ENCODE measurements at regions not wholly inside any gene's neighbourhood (a gene's known extent, or its start where the extent isn't known, plus 50 kb on each side); places are given as distances from the start of the nearest gene placed in this dataset.

- Histone ChIP-seq H3K9me3 (ENCODE audit: control extremely low read depth in 1 of 3, control insufficient read depth in 2 of 3, insufficient read depth in 1 of 3, low read length in 2 of 3) (peaks cover 0 to 2% (median 0%) of the 10 kb centered on the region in 3 donors), H2AFZ (ENCODE audit: insufficient read depth, low read depth, low read length, poor library complexity, severe bottlenecking) (no peak overlapping the region), H3K79me2 (ENCODE audit: control insufficient read depth, insufficient read depth, low read length) (no peaks in the 10 kb centered on the region), H3K27ac (ENCODE audit: low read length in 2 of 2) (no peak overlapping the region), H4K20me1 (ENCODE audit: control insufficient read depth, insufficient read depth, low read length, poor library complexity, severe bottlenecking) (no peaks in the 10 kb centered on the region), H3K27me3 (replicated peaks in 1 of 4; ENCODE audit: control extremely low read depth in 1 of 4, control insufficient read depth in 3 of 4, insufficient read depth in 4 of 4, low read length in 3 of 4) (no peaks in the 10 kb centered on the region), H3K4me1 (ENCODE audit: control insufficient read depth in 2 of 2, insufficient read depth in 2 of 2, low read length in 2 of 2) (no peaks in the 10 kb centered on the region), H3K4me2 (replicated peaks; ENCODE audit: low read depth, low read length, poor library complexity, severe bottlenecking) (no peak overlapping the region), H3K36me3 (replicated peaks in 1 of 2; ENCODE audit: control extremely low read depth in 1 of 2, control insufficient read depth in 1 of 2, extremely low read depth in 1 of 2, insufficient read depth in 2 of 2, low read length in 1 of 2) (no peaks in the 10 kb centered on the region), H3K4me3 (ENCODE audit: control extremely low read depth in 1 of 5, extremely low read depth in 1 of 5, insufficient read depth in 1 of 5, low read depth in 2 of 5, low read length in 4 of 5) (no peak overlapping the region), H3K9ac (ENCODE audit: low read length) (no peak overlapping the region)
- intact Hi-C loops (cut with micrococcal nuclease) = no loop called here
- ChIA-PET POLR2A (no interaction called here), CTCF (no interaction called here)
- no peak for TF ChIP-seq CTCF (IDR thresholded peaks at IDR 0.05)
- no peak for TF ChIP-seq EZH2 (IDR thresholded peaks at IDR 0.05; ENCODE audit: borderline replicate concordance, insufficient read depth, low read depth, low read length, poor library complexity, severe bottlenecking)
- Mint-ChIP-seq H3K4me3 (no peak overlapping the region), H3K27me3 (no peaks in the 10 kb centered on the region), H3K27ac (no peak overlapping the region), H3K4me1 (no peaks in the 10 kb centered on the region), H3K9me3 (ENCODE audit: insufficient read depth) (no peaks in the 10 kb centered on the region)
- ATAC-seq (ENCODE audit: low read depth) = no peak
- DNase-seq = no peak
These were observed 696.7 kb downstream of the SQOR start for GRCh38 chr15:46331546-46331945.

GRCh38 chr15:46343196-46343935 is 708.5 kb downstream of the SQOR start:
- H3K9ac ChIP-seq (ENCODE audit: low read length) = no peak overlapping the region
- intact Hi-C loops (cut with micrococcal nuclease) = no loop called here

More at GRCh38 chr15:46343196-46343935, 708.5 kb downstream of the SQOR start:
- H3K36me3 ChIP-seq (replicated peaks in 1 of 2; ENCODE audit: control extremely low read depth in 1 of 2, control insufficient read depth in 1 of 2, extremely low read depth in 1 of 2, insufficient read depth in 2 of 2, low read length in 1 of 2) = no peaks in the 10 kb centered on the region
- no peaks in the 10 kb centered on the region for H3K27me3 ChIP-seq (replicated peaks in 1 of 4; ENCODE audit: control extremely low read depth in 1 of 4, control insufficient read depth in 3 of 4, insufficient read depth in 4 of 4, low read length in 3 of 4)
- H3K27me3 Mint-ChIP-seq = no peaks in the 10 kb centered on the region
- DNase-seq = no peak
- ChIA-PET CTCF (no interaction called here), POLR2A (no interaction called here)
- no peak for TF ChIP-seq EZH2 (IDR thresholded peaks at IDR 0.05; ENCODE audit: borderline replicate concordance, insufficient read depth, low read depth, low read length, poor library complexity, severe bottlenecking)
- no peak for TF ChIP-seq CTCF (IDR thresholded peaks at IDR 0.05)
- H4K20me1 ChIP-seq (ENCODE audit: control insufficient read depth, insufficient read depth, low read length, poor library complexity, severe bottlenecking) = no peaks in the 10 kb centered on the region
- no peak overlapping the region for H3K27ac Mint-ChIP-seq
- 62% methylated on average over 6 of the region's 7 CpGs for WGBS (ENCODE audit: insufficient coverage)
- H3K9me3 ChIP-seq (ENCODE audit: control extremely low read depth in 1 of 3, control insufficient read depth in 2 of 3, insufficient read depth in 1 of 3, low read length in 2 of 3) = no peaks in the 10 kb centered on the region
- no peak overlapping the region for H3K4me2 ChIP-seq (replicated peaks; ENCODE audit: low read depth, low read length, poor library complexity, severe bottlenecking)
- ATAC-seq (ENCODE audit: low read depth) = no peak
- H3K4me1 ChIP-seq (ENCODE audit: control insufficient read depth in 2 of 2, insufficient read depth in 2 of 2, low read length in 2 of 2) = no peaks in the 10 kb centered on the region
- no peak overlapping the region for H3K4me3 Mint-ChIP-seq
- H2AFZ ChIP-seq (ENCODE audit: insufficient read depth, low read depth, low read length, poor library complexity, severe bottlenecking) = no peak overlapping the region
- no peaks in the 10 kb centered on the region for H3K79me2 ChIP-seq (ENCODE audit: control insufficient read depth, insufficient read depth, low read length)
- no peaks in the 10 kb centered on the region for H3K4me1 Mint-ChIP-seq
- no peak overlapping the region for H3K4me3 ChIP-seq (ENCODE audit: control extremely low read depth in 1 of 5, extremely low read depth in 1 of 5, insufficient read depth in 1 of 5, low read depth in 2 of 5, low read length in 4 of 5)
- H3K27ac ChIP-seq (ENCODE audit: low read length in 2 of 2) = no peak overlapping the region
- H3K9me3 Mint-ChIP-seq (ENCODE audit: insufficient read depth) = peaks cover 3% of the 10 kb centered on the region

Data from B cell (primary cell).